HepG2 (cell line): ENCODE measurements at regions not wholly inside any gene's neighbourhood (a gene's known extent, or its start where the extent isn't known, plus 50 kb on each side); places are given as distances from the start of the nearest gene placed in this dataset.

Source experiments
- ATAC-seq: fragments of 200-7000 bp; cut with Tn5 transposase; 3 replicates; pipeline ENCODE4 v1.9.1; 2020; ENCODE audit warnings: mild to moderate bottlenecking, moderate library complexity
- BruUV-seq: library from RNA; stranded (reverse); fragments of 400-500 nt; replicated peaks from 2 replicates; lab custom pipeline; 2021; lab: Mats Ljungman, UMichigan
- CTCF ChIA-PET: fragments of 300-600 bp; formaldehyde crosslinking; extraction: SDS; loops from one replicate; lab custom pipeline; 2021; ENCODE audit warnings: low total read pairs, inconsistent platforms, low intra/inter-chr PET ratio; lab: Yijun Ruan, JAX
- POLR2A ChIA-PET: fragments of 350-600 bp; sonication (Branson Sonifier 250); formaldehyde crosslinking; loops from one replicate; lab custom pipeline; 2020; ENCODE audit warnings: antibody characterized with exemption, inconsistent platforms; lab: Yijun Ruan, JAX
- DNase-seq: peaks from one replicate; pipeline ENCODE4 v3.0.0-alpha.2; 2015; ENCODE audit warnings: low spot score
- FAIRE-seq: peaks from 3 replicates; lab custom pipeline; 2011; peaks lifted over from hg19 to GRCh38; lab: Jason Lieb, UNC
- H2AFZ ChIP-seq: one replicate; pipeline ENCODE4 v1.6.1; 2011; ENCODE audit warnings: low read length, inconsistent platforms
- H3K27ac ChIP-seq: fragments of 300-600 bp; 3 replicates; pipeline ENCODE4 v1.8.0; 2011; ENCODE audit warnings: mixed run types, mild to moderate bottlenecking, mixed read lengths, low read length, inconsistent platforms; ENCODE audit not compliant: insufficient read depth; ENCODE audit errors: extremely low read length
- H3K27me3 ChIP-seq, 2 experiments: fragments of 200-600 bp in 1 of 2; 2 replicates in 1 of 2; 3 replicates in 1 of 2; pipeline versions ENCODE4 v1.6.0 to v1.8.0; 2011; ENCODE audit warnings: low read length in 2 of 2, mild to moderate bottlenecking in 2 of 2, moderate library complexity in 2 of 2, inconsistent platforms in 1 of 2; ENCODE audit not compliant: insufficient read depth in 2 of 2, control insufficient read depth in 1 of 2
- H3K36me3 ChIP-seq, 2 experiments: fragments of 200-600 bp in 1 of 2; replicated peaks in 1 of 2; 2 replicates in 1 of 2; 3 replicates in 1 of 2; pipeline versions ENCODE4 v1.5.1 to v1.8.0; 2011; ENCODE audit warnings: low read length in 2 of 2, inconsistent platforms in 1 of 2; ENCODE audit not compliant: insufficient read depth in 2 of 2, control insufficient read depth in 1 of 2
- H3K4me1 ChIP-seq: 2 replicates; pipeline ENCODE4 v1.5.1; 2012; ENCODE audit warnings: low read length, inconsistent platforms; ENCODE audit not compliant: insufficient read depth
- H3K4me2 ChIP-seq: 2 replicates; pipeline ENCODE4 v1.6.0; 2011; ENCODE audit warnings: low read depth, low read length, inconsistent platforms
- H3K4me3 ChIP-seq, 3 experiments: fragments of 200-600 bp in 1 of 3; sonication (generic), shearing (Covaris generic) in 1 of 3; replicated peaks in 1 of 3; 2 replicates each; pipeline ENCODE4 v1.5.1; 2011 to 2016; ENCODE audit warnings: low read length in 3 of 3, inconsistent platforms in 2 of 3, low read depth in 2 of 3, mild to moderate bottlenecking in 2 of 3, control low read depth in 1 of 3, mixed read lengths in 1 of 3; ENCODE audit not compliant: insufficient read depth in 1 of 3
- H3K79me2 ChIP-seq: one replicate; pipeline ENCODE4 v1.6.1; 2011; ENCODE audit warnings: low read length, inconsistent platforms; ENCODE audit not compliant: insufficient read depth
- H3K9ac ChIP-seq: 2 replicates; pipeline ENCODE4 v1.6.0; 2011; ENCODE audit warnings: mild to moderate bottlenecking, low read depth, low read length, inconsistent platforms; ENCODE audit not compliant: insufficient read depth
- H3K9me3 ChIP-seq: 2 replicates; pipeline ENCODE4 v1.5.1; 2012; ENCODE audit warnings: mild to moderate bottlenecking, low read length
- H4K20me1 ChIP-seq: 2 replicates; pipeline ENCODE4 v1.6.0; 2011; ENCODE audit warnings: inconsistent platforms, mild to moderate bottlenecking, low read length, moderate library complexity; ENCODE audit not compliant: insufficient read depth
- ATF7-NPFF ChIP-seq: sonication (generic); formaldehyde crosslinking; IDR thresholded peaks from 2 replicates; pipeline ENCODE4 v1.8.1; 2023; ENCODE audit warnings: mild to moderate bottlenecking, low read depth, missing genetic modification reagents, moderate library complexity
- ESRRA ChIP-seq: sonication (generic); formaldehyde crosslinking; IDR thresholded peaks from 2 replicates; pipeline ENCODE4 v1.5.1; 2020; ENCODE audit warnings: mild to moderate bottlenecking, low read depth, missing genetic modification reagents
- GLI4 ChIP-seq: sonication (generic); formaldehyde crosslinking; IDR thresholded peaks from 2 replicates; pipeline ENCODE4 v1.5.1; 2020; ENCODE audit warnings: missing genetic modification reagents, mild to moderate bottlenecking, moderate library complexity, borderline replicate concordance
- MXI1 ChIP-seq: IDR thresholded peaks from 3 replicates; pipeline ENCODE4 v1.6.1; 2012; ENCODE audit warnings: low read depth, low read length, inconsistent platforms, borderline replicate concordance
- NFE2 ChIP-seq: sonication (generic); formaldehyde crosslinking; IDR thresholded peaks from 2 replicates; pipeline ENCODE4 v1.4.0; 2020; ENCODE audit warnings: missing genetic modification reagents
- SMARCE1 ChIP-seq: fragments of 450-650 bp; IDR thresholded peaks from 2 replicates; pipeline ENCODE4 v1.6.1; 2017; ENCODE audit warnings: borderline replicate concordance
- STAT5B ChIP-seq: sonication (generic); formaldehyde crosslinking; IDR thresholded peaks from 2 replicates; pipeline ENCODE4 v1.4.0; 2020; ENCODE audit warnings: missing genetic modification reagents
- ZBTB3 ChIP-seq: sonication (generic); formaldehyde crosslinking; IDR thresholded peaks from 2 replicates; pipeline ENCODE4 v1.4.0; 2020; ENCODE audit warnings: low read depth, mild to moderate bottlenecking, moderate library complexity, missing genetic modification reagents, borderline replicate concordance
- ZNF160 ChIP-seq: sonication (generic); formaldehyde crosslinking; IDR thresholded peaks from 2 replicates; pipeline ENCODE4 v1.8.0; 2022; ENCODE audit warnings: mild to moderate bottlenecking, inconsistent platforms, missing genetic modification reagents
- ZNF207 ChIP-seq: fragments of 450-650 bp; IDR thresholded peaks from 2 replicates; pipeline ENCODE4 v1.6.1; 2016; ENCODE audit warnings: antibody characterized with exemption, borderline replicate concordance
- ZNF616 ChIP-seq: sonication (generic); formaldehyde crosslinking; IDR thresholded peaks from 2 replicates; pipeline ENCODE4 v1.5.0; 2020; ENCODE audit warnings: low read depth, mild to moderate bottlenecking, missing genetic modification reagents
- WGBS: methylation state at CpG from one replicate; pipeline ENCODE4 v1.1.6; 2017; ENCODE audit warnings: low lambda C conversion rate; 5-methylcytosine and 5-hydroxymethylcytosine counted together
- in situ Hi-C: cut with HindIII; loops from 2 replicates; pipeline ENCODE4 v1.10.0; 2017; ENCODE audit warnings: low pct_unique_long_range_greater_than_20kb; ENCODE audit not compliant: extremely low pct_ligation_motif_present
- intact Hi-C: fragments of 100-400 bp; cut with micrococcal nuclease; formaldehyde crosslinking; loops from one replicate; pipeline ENCODE4 v1.10.0; 2022; ENCODE audit not compliant: unreplicated experiment
- TF ChIP-seq, protein P1 (sequence below): sonication (generic); formaldehyde crosslinking; IDR thresholded peaks from 2 replicates; pipeline ENCODE4 v1.4.0; 2020; ENCODE audit warnings: missing genetic modification reagents, borderline replicate concordance
- TF ChIP-seq, protein P2 (sequence below): sonication (generic); formaldehyde crosslinking; IDR thresholded peaks from 2 replicates; pipeline ENCODE4 v1.4.0; 2020; ENCODE audit warnings: mild to moderate bottlenecking, missing genetic modification reagents
- TF ChIP-seq, protein P3 (sequence below), 2 experiments: sonication (generic) in 1 of 2; formaldehyde crosslinking in 1 of 2; IDR thresholded peaks; 2 replicates each; pipeline versions ENCODE4 v1.4.0 to v1.6.1; 2018 to 2020; ENCODE audit warnings: missing genetic modification reagents in 2 of 2, borderline replicate concordance in 1 of 2, low read depth in 1 of 2, mild to moderate bottlenecking in 1 of 2, missing biosample characterization in 1 of 2

DNA sequence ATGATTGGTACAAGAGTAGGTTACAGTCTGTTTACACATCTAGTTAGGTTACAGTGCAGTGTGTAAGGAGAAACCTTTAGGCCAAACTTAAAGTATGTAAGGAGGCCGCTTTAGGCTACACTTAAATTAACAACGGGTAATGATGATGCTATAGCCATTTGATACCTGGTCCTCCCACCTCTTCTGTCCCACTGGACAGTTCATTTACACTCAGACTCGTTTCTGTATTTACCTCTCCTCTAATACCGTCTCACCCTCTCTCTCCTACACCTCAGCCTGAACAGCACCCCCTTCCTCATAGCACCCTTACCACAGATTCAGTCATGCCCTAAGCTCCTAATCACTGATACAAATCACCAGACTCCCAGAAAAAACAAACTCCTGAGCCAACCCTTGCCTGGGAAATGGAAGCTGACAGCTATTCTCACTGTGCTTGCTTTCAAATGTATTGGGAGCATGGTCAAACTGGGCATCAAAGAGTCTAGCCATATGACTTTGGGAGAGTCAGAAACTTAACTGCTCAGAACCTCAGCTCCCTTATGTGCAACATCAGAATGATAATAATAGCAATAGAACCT is 241.3 kb upstream of the SETMAR start (continued):
- TF ChIP-seq NFE2 (CRISPR knock-in tag) (no peak), ZNF160 (no peak), GLI4 (CRISPR knock-in tag) (no peak), ESRRA (CRISPR knock-in tag) (no peak), STAT5B (no peak), ZNF207 (no peak), SMARCE1 (no peak), MXI1 (no peak)

DNA sequence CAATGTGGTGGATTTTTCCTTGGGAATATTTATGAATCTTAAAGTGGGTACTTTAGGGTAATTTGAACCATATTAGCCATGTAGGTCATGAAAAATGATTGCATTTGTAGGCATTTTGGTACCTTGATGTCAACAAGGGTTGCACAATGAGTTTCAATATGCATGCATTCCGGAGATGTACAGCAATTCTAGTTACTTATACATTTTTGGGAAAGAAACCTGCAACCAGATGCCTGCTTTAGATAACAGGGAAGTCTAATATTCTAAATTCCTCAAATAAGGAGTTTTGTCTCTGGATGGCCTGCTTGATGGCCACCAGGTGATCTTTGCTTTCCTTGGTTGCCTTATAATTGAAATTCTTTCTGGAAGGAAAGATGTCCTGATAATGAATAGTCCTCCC is 240.5 kb upstream of the SETMAR start:
- POLR2A ChIA-PET: no interaction called here
- no peaks in the 10 kb centered on the region for H4K20me1 ChIP-seq
- no peak overlapping the region for H3K4me3 ChIP-seq
- intact Hi-C loops: no loop called here
- no peaks in the 10 kb centered on the region for H3K79me2 ChIP-seq
- BruUV-seq: no TSS peak
- no peak overlapping the region for H3K27ac ChIP-seq
- no peak overlapping the region for H2AFZ ChIP-seq
- H3K27me3 ChIP-seq: no peaks in the 10 kb centered on the region
- no peak overlapping the region for H3K9ac ChIP-seq
- TF ChIP-seq, protein P1, sequence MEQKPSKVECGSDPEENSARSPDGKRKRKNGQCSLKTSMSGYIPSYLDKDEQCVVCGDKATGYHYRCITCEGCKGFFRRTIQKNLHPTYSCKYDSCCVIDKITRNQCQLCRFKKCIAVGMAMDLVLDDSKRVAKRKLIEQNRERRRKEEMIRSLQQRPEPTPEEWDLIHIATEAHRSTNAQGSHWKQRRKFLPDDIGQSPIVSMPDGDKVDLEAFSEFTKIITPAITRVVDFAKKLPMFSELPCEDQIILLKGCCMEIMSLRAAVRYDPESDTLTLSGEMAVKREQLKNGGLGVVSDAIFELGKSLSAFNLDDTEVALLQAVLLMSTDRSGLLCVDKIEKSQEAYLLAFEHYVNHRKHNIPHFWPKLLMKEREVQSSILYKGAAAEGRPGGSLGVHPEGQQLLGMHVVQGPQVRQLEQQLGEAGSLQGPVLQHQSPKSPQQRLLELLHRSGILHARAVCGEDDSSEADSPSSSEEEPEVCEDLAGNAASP (CRISPR knock-in tag): no peak
- TF ChIP-seq ZNF616 (no peak), ZBTB3 (CRISPR knock-in tag) (no peak), ATF7-NPFF (CRISPR knock-in tag) (no peak)
- TF ChIP-seq, protein P2, sequence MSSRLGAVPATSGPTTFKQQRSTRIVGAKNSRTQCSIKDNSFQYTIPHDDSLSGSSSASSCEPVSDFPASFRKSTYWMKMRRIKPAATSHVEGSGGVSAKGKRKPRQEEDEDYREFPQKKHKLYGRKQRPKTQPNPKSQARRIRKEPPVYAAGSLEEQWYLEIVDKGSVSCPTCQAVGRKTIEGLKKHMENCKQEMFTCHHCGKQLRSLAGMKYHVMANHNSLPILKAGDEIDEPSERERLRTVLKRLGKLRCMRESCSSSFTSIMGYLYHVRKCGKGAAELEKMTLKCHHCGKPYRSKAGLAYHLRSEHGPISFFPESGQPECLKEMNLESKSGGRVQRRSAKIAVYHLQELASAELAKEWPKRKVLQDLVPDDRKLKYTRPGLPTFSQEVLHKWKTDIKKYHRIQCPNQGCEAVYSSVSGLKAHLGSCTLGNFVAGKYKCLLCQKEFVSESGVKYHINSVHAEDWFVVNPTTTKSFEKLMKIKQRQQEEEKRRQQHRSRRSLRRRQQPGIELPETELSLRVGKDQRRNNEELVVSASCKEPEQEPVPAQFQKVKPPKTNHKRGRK (CRISPR knock-in tag): no peak
- TF ChIP-seq, protein P3, sequence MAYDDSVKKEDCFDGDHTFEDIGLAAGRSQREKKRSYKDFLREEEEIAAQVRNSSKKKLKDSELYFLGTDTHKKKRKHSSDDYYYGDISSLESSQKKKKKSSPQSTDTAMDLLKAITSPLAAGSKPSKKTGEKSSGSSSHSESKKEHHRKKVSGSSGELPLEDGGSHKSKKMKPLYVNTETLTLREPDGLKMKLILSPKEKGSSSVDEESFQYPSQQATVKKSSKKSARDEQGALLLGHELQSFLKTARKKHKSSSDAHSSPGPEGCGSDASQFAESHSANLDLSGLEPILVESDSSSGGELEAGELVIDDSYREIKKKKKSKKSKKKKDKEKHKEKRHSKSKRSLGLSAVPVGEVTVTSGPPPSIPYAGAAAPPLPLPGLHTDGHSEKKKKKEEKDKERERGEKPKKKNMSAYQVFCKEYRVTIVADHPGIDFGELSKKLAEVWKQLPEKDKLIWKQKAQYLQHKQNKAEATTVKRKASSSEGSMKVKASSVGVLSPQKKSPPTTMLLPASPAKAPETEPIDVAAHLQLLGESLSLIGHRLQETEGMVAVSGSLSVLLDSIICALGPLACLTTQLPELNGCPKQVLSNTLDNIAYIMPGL (CRISPR knock-in tag; IDR thresholded peaks at IDR 0.05; ENCODE audit: borderline replicate concordance in 1 of 2, low read depth in 1 of 2): no peak
- H3K36me3 ChIP-seq: no peaks in the 10 kb centered on the region
- CTCF ChIA-PET: no interaction called here
- no peak for ATAC-seq
- FAIRE-seq: no peak
- WGBS: 33% methylated on average over 1 of the region's 1 CpG
- in situ Hi-C loops: no loop called here
- H3K9me3 ChIP-seq: no peaks in the 10 kb centered on the region
- no peaks in the 10 kb centered on the region for H3K4me1 ChIP-seq
- no peak overlapping the region for H3K4me2 ChIP-seq
- DNase-seq: no peak
